HG02678 (cell line): ENCODE measurements at regions not wholly inside any gene's neighbourhood (a gene's known extent, or its start where the extent isn't known, plus 50 kb on each side); places are given as distances from the start of the nearest gene placed in this dataset.

Experiments used
- ATAC-seq: cut with Tn5 transposase; IDR thresholded peaks from one replicate; pipeline ENCODE4 v1.9.1; 2021; ENCODE audit warnings: mild to moderate bottlenecking, moderate library complexity; ENCODE audit not compliant: unreplicated experiment

- no peak for ATAC-seq
Observed at GRCh38 chr9:27864644-27865438, 291.6 kb upstream of the C9orf72 start.

GRCh38 chr9:27866741-27867140 is 293.5 kb upstream of the C9orf72 start:
- ATAC-seq = no peak

GRCh38 chr9:27870404-27870803 is 297.1 kb upstream of the C9orf72 start:
- ATAC-seq = no peak

GRCh38 chr9:27880156-27880555 is 306.9 kb upstream of the C9orf72 start:
- ATAC-seq = no peak

- ATAC-seq = no peak
Observed at GRCh38 chr9:27880635-27881034, 307.4 kb upstream of the C9orf72 start.

GRCh38 chr9:27888661-27889295 is 315.5 kb upstream of the C9orf72 start:
- ATAC-seq = peak; percentile 99

- no peak for ATAC-seq
Observed at GRCh38 chr9:27924502-27924901, 351.2 kb upstream of the C9orf72 start.

- no peak for ATAC-seq
Observed at GRCh38 chr9:27925815-27926214, 352.5 kb upstream of the C9orf72 start.

- no peak for ATAC-seq
Observed at GRCh38 chr9:27929841-27930240, 356.6 kb upstream of the C9orf72 start.

- no peak for ATAC-seq
Observed at GRCh38 chr9:27933210-27934025, 360.1 kb upstream of the C9orf72 start.

- no peak for ATAC-seq
Observed at GRCh38 chr9:27934471-27934870, 361.2 kb upstream of the C9orf72 start.

GRCh38 chr9:27939186-27939585 is 365.9 kb upstream of the C9orf72 start:
- no peak for ATAC-seq

GRCh38 chr9:27940535-27940934 is 367.3 kb upstream of the C9orf72 start:
- ATAC-seq = no peak

- no peak for ATAC-seq
Observed at GRCh38 chr9:27943501-27943900, 370.2 kb upstream of the C9orf72 start.

GRCh38 chr9:27945386-27945785 is 372.1 kb upstream of the C9orf72 start:
- no peak for ATAC-seq

- ATAC-seq = no peak
Observed at GRCh38 chr9:27950382-27950781, 377.1 kb upstream of the C9orf72 start.

- no peak for ATAC-seq
Observed at GRCh38 chr9:27954858-27955257, 381.6 kb upstream of the C9orf72 start.

- no peak for ATAC-seq
Observed at GRCh38 chr9:27963836-27964235, 390.6 kb upstream of the C9orf72 start.

GRCh38 chr9:27967210-27967609 is 393.9 kb upstream of the C9orf72 start:
- no peak for ATAC-seq

GRCh38 chr9:27977931-27978330 is 404.6 kb upstream of the C9orf72 start:
- ATAC-seq = no peak

- no peak for ATAC-seq
Observed at GRCh38 chr9:27985714-27986113, 412.4 kb upstream of the C9orf72 start.

GRCh38 chr9:27990524-27990923 is 417.2 kb upstream of the C9orf72 start:
- peak; percentile 62 for ATAC-seq
